Ovary (tissue), 7 donors: ENCODE measurements at regions not wholly inside any gene's neighbourhood (a gene's known extent, or its start where the extent isn't known, plus 50 kb on each side); places are given as distances from the start of the nearest gene placed in this dataset.

Experiments used
- DNase-seq, 5 donors: peaks; one replicate each; pipeline ENCODE4 v3.0.0-alpha.2; 2019 to 2020
- H3K27ac ChIP-seq, 2 donors: fragments of 200-600 bp; one replicate each; pipeline versions ENCODE4 v1.5.1 to v1.8.0; 2019 to 2022
- H3K27me3 ChIP-seq: fragments of 200-600 bp; one replicate; pipeline ENCODE4 v1.8.0; 2022
- H3K36me3 ChIP-seq: fragments of 200-600 bp; sonication (generic); one replicate; pipeline ENCODE4 v1.5.1; 2019
- H3K4me1 ChIP-seq: one replicate; pipeline ENCODE4 v1.8.1; 2013; ENCODE audit warnings: mild to moderate bottlenecking, moderate library complexity; ENCODE audit not compliant: insufficient read depth
- H3K4me3 ChIP-seq: fragments of 200-600 bp; sonication (generic); one replicate; pipeline ENCODE4 v1.5.1; 2017
- H3K9me3 ChIP-seq, 2 donors: fragments of 200-600 bp in 1 of 2; sonication (generic) in 1 of 2; one replicate each; pipeline versions ENCODE4 v1.5.1 to v1.8.1; 2013 to 2019; ENCODE audit warnings: mild to moderate bottlenecking in 1 of 2, moderate library complexity in 1 of 2
- CTCF ChIP-seq, 3 donors: fragments of 450-650 bp in 2 of 3; fragments of 200-600 bp in 1 of 3; IDR thresholded peaks; one replicate each; pipeline versions ENCODE4 v1.5.1 to v1.8.0; 2016 to 2022; ENCODE audit warnings: antibody characterized with exemption in 3 of 3, mild to moderate bottlenecking in 1 of 3
- EP300 ChIP-seq: sonication (generic); formaldehyde crosslinking; IDR thresholded peaks from one replicate; pipeline ENCODE4 v1.6.1; 2017; ENCODE audit warnings: antibody characterized with exemption
- POLR2A ChIP-seq: fragments of 450-650 bp; IDR thresholded peaks from one replicate; pipeline ENCODE4 v1.6.1; 2017; ENCODE audit warnings: antibody characterized with exemption, mild to moderate bottlenecking, moderate library complexity
- WGBS, 3 donors: extraction: QIAGEN DNeasy Blood & Tissue Kit in 1 of 3; methylation state at CpG; one replicate each; pipeline versions ENCODE4 v1.1.5 to v1.1.7; 2013 to 2017; 5-methylcytosine and 5-hydroxymethylcytosine counted together
- intact Hi-C, 4 donors: fragments of 100-400 bp; cut with DNase I; formaldehyde crosslinking; loops; one replicate each; pipeline versions ENCODE4 v1.11.0 to v1.15.1; 2022 to 2023
- donor health status: DM: no; HTN: no; CAD: no; lungs with moderate emphysema.
- donor health status: DM: no; HTN: no; CAD: no.
- donor health status: Bipolar disorder and iron deficiency.
- donor health status: DM: no; HTN: no; CAD: no.
- donor health status: DM: yes; HTN: yes; CAD: no.

DNA sequence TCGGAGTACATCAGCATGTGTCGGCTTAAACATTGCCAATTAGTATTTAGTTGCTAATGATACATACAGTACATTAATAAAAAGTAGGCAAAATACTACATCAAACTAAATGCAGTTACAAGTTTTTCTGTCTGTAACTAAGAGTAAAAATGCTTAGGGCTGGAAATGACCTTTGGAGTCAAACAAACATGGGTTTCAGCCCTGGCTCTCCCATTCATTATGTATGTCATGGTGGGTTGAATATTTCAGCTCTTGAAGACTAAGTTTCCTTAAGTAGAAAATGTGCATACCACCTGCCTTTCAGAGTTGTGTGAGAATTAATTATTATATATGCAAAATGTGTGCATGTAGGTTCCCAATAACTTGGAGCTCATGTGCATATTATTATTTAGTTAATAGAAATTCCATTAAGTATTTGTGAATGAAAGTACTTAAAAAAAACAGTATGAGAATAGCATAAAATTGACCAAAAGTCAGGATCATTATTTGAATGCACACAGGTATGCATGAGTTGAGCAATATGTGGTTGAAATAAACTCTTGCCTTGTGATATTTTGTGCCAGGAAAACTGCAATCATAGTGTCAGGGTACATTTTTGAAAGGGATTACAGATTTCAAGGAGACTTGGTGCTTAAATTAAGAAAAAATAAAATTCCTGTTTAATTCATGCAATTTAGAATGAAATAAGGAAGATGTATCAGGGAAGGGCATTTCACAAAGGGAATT is 2048.7 kb downstream of the PCDH7 start:
- intact Hi-C loops = no loop called here
- 90 to 94% (median 93%) methylated on average over 2 of the region's 2 CpGs for WGBS, 3 donors
- DNase-seq = no peak
- Histone ChIP-seq H3K9me3 (no peaks in the 10 kb centered on the region), H3K27me3 (no peaks in the 10 kb centered on the region), H3K4me1 (no peaks in the 10 kb centered on the region), H3K36me3 (no peaks in the 10 kb centered on the region), H3K4me3 (no peak overlapping the region), H3K27ac (no peak overlapping the region)
- TF ChIP-seq POLR2A (no peak), CTCF (IDR thresholded peaks at IDR 0.05) (no peak), EP300 (no peak)

DNA sequence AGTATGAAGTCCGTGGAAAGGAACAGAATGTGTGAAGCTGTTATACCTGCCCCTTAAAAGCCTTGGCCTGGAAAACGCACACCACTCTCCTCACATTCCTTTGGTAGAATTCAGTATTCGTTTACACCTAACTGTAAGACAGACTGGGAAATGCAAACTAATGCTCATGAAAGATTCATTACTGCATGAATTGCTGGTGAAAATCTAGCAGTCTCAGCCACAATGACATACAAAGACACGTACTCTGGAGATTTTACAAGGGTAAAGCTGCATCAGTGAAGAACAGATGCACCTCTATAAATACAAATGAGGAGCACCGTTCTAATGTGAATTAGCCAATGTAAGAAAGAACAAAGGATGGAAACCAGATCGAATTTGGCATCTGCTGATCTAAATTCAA is 2051.3 kb downstream of the PCDH7 start:
- Histone ChIP-seq H3K27ac (no peak overlapping the region), H3K4me3 (no peak overlapping the region), H3K27me3 (no peaks in the 10 kb centered on the region), H3K36me3 (no peaks in the 10 kb centered on the region), H3K9me3 (no peaks in the 10 kb centered on the region), H3K4me1 (no peaks in the 10 kb centered on the region)
- WGBS, 3 donors = 72 to 75% (median 73%) methylated on average over 6 of the region's 6 CpGs
- intact Hi-C loops = no loop called here
- DNase-seq = no peak
- no peak for TF ChIP-seq EP300
- no peak for TF ChIP-seq CTCF (IDR thresholded peaks at IDR 0.05)
- no peak for TF ChIP-seq POLR2A

GRCh38 chr4:32775049-32775448 is 2054.9 kb downstream of the PCDH7 start:
- no peak for TF ChIP-seq POLR2A
- TF ChIP-seq CTCF (IDR thresholded peaks at IDR 0.05) = no peak
- no peak for DNase-seq
- 60 to 70% (median 65%) methylated on average over 5 of the region's 5 CpGs for WGBS, 3 donors
- Histone ChIP-seq H3K4me3 (no peak overlapping the region), H3K36me3 (no peaks in the 10 kb centered on the region), H3K27me3 (no peaks in the 10 kb centered on the region), H3K9me3 (no peaks in the 10 kb centered on the region), H3K27ac (no peak overlapping the region), H3K4me1 (no peaks in the 10 kb centered on the region)
- intact Hi-C loops = no loop called here

DNA sequence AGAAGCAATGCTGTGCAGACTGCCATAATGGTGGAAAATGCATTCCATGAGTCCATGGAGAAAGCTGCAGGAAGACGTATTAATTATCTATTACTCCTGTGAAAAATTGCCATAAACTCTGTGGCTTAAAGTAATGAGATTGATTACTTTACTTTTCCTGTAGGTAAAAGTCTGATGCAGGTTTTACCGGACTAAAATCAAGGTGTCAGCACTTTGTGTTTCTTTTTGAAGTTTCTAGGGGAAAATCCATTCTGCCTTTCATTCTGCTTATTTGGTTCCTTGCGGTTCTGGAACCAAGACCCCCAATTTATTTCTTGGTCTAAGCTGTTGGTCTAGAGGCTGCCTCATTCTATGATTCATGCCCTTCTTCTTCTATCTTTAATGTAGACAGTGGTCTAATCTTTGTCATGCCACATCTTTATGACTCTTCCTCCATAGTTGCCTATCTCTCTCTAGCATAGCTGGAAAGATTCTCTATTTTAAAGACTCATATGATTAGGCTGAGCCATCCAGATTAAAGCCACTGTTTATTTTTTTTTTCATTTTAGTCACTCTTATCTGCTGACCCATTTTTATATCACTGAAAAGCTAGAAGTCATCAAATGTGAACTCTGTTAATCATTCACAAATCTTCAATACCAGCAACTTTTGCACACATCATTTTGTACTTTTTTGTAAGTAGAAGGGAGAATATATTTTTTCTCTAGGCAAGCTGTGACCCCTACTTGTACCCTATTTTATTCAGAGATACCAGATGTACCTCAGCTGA is 2056.4 kb downstream of the PCDH7 start:
- Histone ChIP-seq H3K27me3 (no peaks in the 10 kb centered on the region), H3K36me3 (no peaks in the 10 kb centered on the region), H3K4me1 (no peaks in the 10 kb centered on the region), H3K4me3 (no peak overlapping the region), H3K9me3 (no peaks in the 10 kb centered on the region), H3K27ac (no peak overlapping the region)
- intact Hi-C loops = no loop called here
- 89 to 95% (median 91%) methylated on average over 3 of the region's 3 CpGs for WGBS, 3 donors
- no peak for TF ChIP-seq CTCF (IDR thresholded peaks at IDR 0.05)
- TF ChIP-seq EP300 = no peak
- TF ChIP-seq POLR2A = no peak
- DNase-seq = no peak
